Pancreas (tissue), 10 donors: ENCODE measurements at regions not wholly inside any gene's neighbourhood (a gene's known extent, or its start where the extent isn't known, plus 50 kb on each side); places are given as distances from the start of the nearest gene placed in this dataset.

Source experiments
- ATAC-seq, 4 donors: fragments of 200-7000 bp; cut with Tn5 transposase; one replicate each; pipeline versions ENCODE4 v1.8.0 to v1.9.1; 2020; ENCODE audit warnings: mild to moderate bottlenecking in 4 of 4, moderate library complexity in 4 of 4
- DNase-seq, 6 donors: peaks; one replicate each; pipeline ENCODE4 v3.0.0-alpha.2; 2020
- FAIRE-seq: peaks from 2 replicates; lab custom pipeline; 2012; peaks lifted over from hg19 to GRCh38; lab: Jason Lieb, UNC
- H3K27ac ChIP-seq, 4 donors: fragments of 200-600 bp; sonication (generic); 1 replicate in 3 of 4; 2 replicates in 1 of 4; pipeline versions ENCODE4 v1.5.0 to v1.8.0; 2020
- H3K27me3 ChIP-seq, 4 donors: fragments of 200-600 bp; one replicate each; pipeline ENCODE4 v1.8.0; 2021
- H3K36me3 ChIP-seq, 3 donors: fragments of 200-600 bp; sonication (generic) in 1 of 3; one replicate each; pipeline versions ENCODE4 v1.5.0 to v1.8.0; 2020 to 2021
- H3K4me1 ChIP-seq, 3 donors: fragments of 200-600 bp; one replicate each; pipeline ENCODE4 v1.8.0; 2021
- H3K4me3 ChIP-seq, 4 donors: fragments of 200-600 bp; sonication (generic) in 2 of 4; one replicate each; pipeline versions ENCODE4 v1.5.0 to v1.8.0; 2020 to 2021
- H3K9me3 ChIP-seq, 4 donors: fragments of 200-600 bp; one replicate each; pipeline ENCODE4 v1.8.0; 2021
- WGBS, 2 donors: extraction: QIAGEN DNeasy Blood & Tissue Kit; methylation state at CpG; one replicate each; pipeline ENCODE4 v1.1.7; 2013; 5-methylcytosine and 5-hydroxymethylcytosine counted together
- intact Hi-C, 3 donors: fragments of 100-400 bp; cut with DNase I; formaldehyde crosslinking; loops; one replicate each; pipeline versions ENCODE4 v1.11.1 to v1.14.2; 2022
- TF ChIP-seq, protein P1 (sequence below), 4 donors: fragments of 200-600 bp; sonication (generic) in 3 of 4; IDR thresholded peaks; one replicate each; pipeline versions ENCODE4 v1.5.0 to v1.8.0; 2021; ENCODE audit warnings: antibody characterized with exemption in 4 of 4
- donor health status: healthy with polysubstance abuse.
- donor health status: DM: no; HTN: no; CAD: no; lungs with moderate emphysema.
- donor health status: DM: no; HTN: no; CAD: no.
- donor health status: control.
- donor health status: control.
- donor health status: Bipolar disorder and iron deficiency.
- donor health status: DM: yes; HTN: yes; CAD: no.
- donor health status: DM: no; HTN: no; CAD: no.
- donor health status: DM: no; HTN: no; CAD: no.
- donor health status: DM: yes; HTN: yes; CAD: no.

DNA sequence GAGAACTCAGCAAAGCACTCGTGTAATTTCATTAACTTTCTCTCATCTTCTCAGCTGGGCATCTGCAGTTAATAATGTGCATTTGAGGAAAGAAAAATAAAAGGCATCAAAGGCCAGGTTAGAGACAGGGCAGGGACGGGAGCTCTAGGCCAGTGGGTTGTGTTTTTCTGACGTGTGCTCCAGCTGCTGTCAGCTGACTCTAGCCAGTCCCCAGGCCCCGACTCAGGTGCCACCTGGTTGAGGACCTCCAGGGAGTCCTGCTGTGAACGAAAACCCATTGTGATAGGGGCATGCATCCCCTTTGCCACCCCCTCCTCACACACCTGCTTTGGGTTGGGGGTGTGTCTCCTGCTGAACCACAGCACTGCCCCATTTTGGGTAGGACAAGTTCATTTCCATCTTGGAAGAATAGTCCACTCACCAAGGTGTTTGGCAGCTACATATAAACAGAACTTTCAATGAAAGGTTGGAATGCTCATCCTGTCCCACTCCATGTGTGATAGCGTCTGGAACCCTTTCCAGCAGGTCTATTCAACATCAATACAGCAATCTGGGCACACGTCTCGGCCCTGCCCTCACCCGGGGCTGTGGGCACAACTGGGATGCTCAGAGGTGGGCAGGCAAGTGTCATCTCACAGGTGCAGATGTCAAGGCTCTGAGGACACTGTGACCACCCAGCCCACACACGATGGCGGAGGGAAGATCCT, 146.1 kb upstream of the FAM20C start:
- DNase-seq (peak in 3 of 6 donors; percentile 2 to 29 (median 10)), FAIRE-seq (no peak), ATAC-seq (no peak)
- H3K27ac ChIP-seq: no peak overlapping the region
- no peak overlapping the region for H3K4me3 ChIP-seq
- intact Hi-C loops: no loop called here
- H3K36me3 ChIP-seq: no peaks in the 10 kb centered on the region
- 79 to 88% methylated on average over 11 of the region's 11 CpGs for WGBS, 2 donors
- H3K4me1 ChIP-seq: no peaks in the 10 kb centered on the region
- no peaks in the 10 kb centered on the region for H3K27me3 ChIP-seq
- H3K9me3 ChIP-seq: no peaks in the 10 kb centered on the region
- TF ChIP-seq, protein P1, sequence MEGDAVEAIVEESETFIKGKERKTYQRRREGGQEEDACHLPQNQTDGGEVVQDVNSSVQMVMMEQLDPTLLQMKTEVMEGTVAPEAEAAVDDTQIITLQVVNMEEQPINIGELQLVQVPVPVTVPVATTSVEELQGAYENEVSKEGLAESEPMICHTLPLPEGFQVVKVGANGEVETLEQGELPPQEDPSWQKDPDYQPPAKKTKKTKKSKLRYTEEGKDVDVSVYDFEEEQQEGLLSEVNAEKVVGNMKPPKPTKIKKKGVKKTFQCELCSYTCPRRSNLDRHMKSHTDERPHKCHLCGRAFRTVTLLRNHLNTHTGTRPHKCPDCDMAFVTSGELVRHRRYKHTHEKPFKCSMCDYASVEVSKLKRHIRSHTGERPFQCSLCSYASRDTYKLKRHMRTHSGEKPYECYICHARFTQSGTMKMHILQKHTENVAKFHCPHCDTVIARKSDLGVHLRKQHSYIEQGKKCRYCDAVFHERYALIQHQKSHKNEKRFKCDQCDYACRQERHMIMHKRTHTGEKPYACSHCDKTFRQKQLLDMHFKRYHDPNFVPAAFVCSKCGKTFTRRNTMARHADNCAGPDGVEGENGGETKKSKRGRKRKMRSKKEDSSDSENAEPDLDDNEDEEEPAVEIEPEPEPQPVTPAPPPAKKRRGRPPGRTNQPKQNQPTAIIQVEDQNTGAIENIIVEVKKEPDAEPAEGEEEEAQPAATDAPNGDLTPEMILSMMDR (IDR thresholded peaks at IDR 0.05): no peak

DNA sequence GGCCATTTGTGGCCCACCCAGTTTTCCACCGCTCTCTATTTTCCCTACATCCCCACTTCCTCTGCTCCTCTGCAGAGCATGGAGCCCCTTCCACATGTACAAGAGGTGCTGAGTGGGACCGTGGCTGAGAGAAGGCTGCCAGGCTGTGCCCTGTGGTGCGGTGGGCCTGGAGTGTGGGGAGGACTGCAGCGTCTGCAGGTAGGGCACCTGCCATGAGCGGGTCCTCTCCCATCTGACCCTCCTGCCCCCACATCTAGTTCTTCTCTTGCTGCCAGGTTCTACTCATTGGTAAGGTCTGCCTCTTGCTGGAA, 145.6 kb upstream of the FAM20C start:
- TF ChIP-seq, protein P1 (IDR thresholded peaks at IDR 0.05): no peak
- FAIRE-seq (no peak), DNase-seq (peak in 3 of 6 donors; percentile 3 to 35 (median 23)), ATAC-seq (no peak)
- intact Hi-C loops: no loop called here
- 94 to 97% methylated on average over 5 of the region's 5 CpGs for WGBS, 2 donors
- Histone ChIP-seq H3K4me1 (no peaks in the 10 kb centered on the region), H3K9me3 (no peaks in the 10 kb centered on the region), H3K36me3 (no peaks in the 10 kb centered on the region), H3K27me3 (no peaks in the 10 kb centered on the region), H3K27ac (no peak overlapping the region), H3K4me3 (no peak overlapping the region)

DNA sequence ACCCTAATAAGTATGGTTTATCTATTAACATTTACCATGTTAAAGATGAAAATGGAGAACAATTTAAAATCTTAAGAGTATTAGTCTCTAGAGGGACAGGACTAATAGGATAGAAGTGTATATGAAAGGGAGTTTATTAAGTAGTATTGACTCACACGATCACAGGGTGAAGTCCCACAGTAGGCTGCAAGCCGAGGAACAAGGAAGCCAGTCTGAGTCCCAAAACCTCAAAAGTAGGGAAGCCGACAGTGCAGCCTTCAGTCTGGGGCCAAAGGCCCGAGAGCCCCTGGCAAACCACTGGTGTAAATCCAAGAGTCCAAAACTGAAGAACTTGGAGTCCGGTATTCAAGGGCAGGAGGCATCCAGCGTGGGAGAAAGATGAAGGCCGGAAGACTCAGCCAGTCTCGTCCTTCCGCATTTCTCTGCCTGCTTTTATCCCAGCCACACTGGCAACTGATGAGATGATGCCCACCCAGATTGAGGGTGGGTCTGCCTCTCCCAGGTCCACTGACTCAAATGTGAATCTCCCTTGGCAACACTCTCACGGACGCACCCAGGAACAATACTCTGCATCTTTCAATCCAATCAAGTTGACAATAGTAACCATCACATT, 140.8 kb upstream of the FAM20C start:
- peak in 1 of 6 donors; percentile 2 for DNase-seq
- H3K9me3 ChIP-seq: no peaks in the 10 kb centered on the region
- 85 to 86% methylated on average over 11 of the region's 11 CpGs for WGBS, 2 donors
- no peaks in the 10 kb centered on the region for H3K4me1 ChIP-seq
- no peak for FAIRE-seq
- no peak overlapping the region for H3K4me3 ChIP-seq
- H3K27me3 ChIP-seq: no peaks in the 10 kb centered on the region
- TF ChIP-seq, protein P1 (IDR thresholded peaks at IDR 0.05): no peak
- no peaks in the 10 kb centered on the region for H3K36me3 ChIP-seq
- H3K27ac ChIP-seq: no peak overlapping the region
- no peak for ATAC-seq
- intact Hi-C loops: no loop called here

DNA sequence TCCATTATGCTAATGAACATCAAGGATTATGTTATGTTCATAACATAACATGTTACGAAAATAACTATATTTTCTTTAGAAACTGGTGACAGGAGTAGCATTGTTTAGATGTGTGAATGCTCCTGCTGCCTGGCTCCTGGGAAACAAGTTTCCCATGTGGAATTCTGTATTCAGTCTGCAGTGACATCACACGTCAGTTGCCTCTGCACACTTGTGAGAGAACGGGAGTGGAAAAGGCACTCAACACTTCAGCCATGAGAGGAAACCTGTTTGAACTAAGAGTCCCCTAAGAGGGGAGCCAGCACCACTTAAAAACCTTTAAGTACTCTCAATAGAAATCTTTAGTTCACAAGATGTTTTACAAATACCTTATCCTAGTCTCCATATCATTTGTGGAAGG, 140.3 kb upstream of the FAM20C start:
- no peak overlapping the region for H3K4me3 ChIP-seq
- FAIRE-seq: no peak
- no peaks in the 10 kb centered on the region for H3K27me3 ChIP-seq
- H3K27ac ChIP-seq: no peak overlapping the region
- H3K4me1 ChIP-seq: no peaks in the 10 kb centered on the region
- no peaks in the 10 kb centered on the region for H3K9me3 ChIP-seq
- intact Hi-C loops: no loop called here
- 63 to 71% methylated on average over 3 of the region's 3 CpGs for WGBS, 2 donors
- no peak for ATAC-seq
- peak in 1 of 6 donors; percentile 1 for DNase-seq
- TF ChIP-seq, protein P1 (IDR thresholded peaks at IDR 0.05): no peak
- no peaks in the 10 kb centered on the region for H3K36me3 ChIP-seq

DNA sequence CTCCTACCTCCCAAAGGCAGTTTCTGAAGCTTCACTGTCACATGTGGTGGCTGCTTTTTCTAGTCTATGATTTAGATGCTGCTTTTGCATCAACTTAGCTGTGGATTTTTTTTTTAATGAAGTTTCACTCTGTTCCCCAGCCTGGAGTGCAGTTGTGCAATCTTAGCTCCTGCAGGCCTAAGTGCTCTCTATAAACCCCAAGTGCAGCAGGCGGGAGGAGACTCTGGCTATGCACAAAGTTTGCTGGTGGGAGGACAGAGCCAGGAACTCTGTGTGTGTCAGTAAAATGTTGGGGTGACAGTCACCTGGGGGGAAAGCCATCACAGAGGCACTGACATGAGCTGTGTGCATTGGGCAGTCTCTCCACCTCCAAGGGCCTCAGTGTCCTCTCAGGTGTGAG, 138.8 kb upstream of the FAM20C start:
- Histone ChIP-seq H3K27ac (no peak overlapping the region), H3K4me3 (no peak overlapping the region), H3K4me1 (no peaks in the 10 kb centered on the region), H3K36me3 (no peaks in the 10 kb centered on the region), H3K27me3 (no peaks in the 10 kb centered on the region), H3K9me3 (no peaks in the 10 kb centered on the region)
- TF ChIP-seq, protein P1 (IDR thresholded peaks at IDR 0.05): no peak
- DNase-seq: peak in 1 of 6 donors; percentile 2
- intact Hi-C loops: no loop called here
- ATAC-seq: no peak
- FAIRE-seq: no peak
- 89 to 92% methylated on average over 1 of the region's 1 CpG for WGBS, 2 donors
